ENCODE measurements at regions not wholly inside any gene's neighbourhood (a gene's known extent, or its start where the extent isn't known, plus 50 kb on each side); places are given as distances from the start of the nearest gene placed in this dataset.

DNA sequence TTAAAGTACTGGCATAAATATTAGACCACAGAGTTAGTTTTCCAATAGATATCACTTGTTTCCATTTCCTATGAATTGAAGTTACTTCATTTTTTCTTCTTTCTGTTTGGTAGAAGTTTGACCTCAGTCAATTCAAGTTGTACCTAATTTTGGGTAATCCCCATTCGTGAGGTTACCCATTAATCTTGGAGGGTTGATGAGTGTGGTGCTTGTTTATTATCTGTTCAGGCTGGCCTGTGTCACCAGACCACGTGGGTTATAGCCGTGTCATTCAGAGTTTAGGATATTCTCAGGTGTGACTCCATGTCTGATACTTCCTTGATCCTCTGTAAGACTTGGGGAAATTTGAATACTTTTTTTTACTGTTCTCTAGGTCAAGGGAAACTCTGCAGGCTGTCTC lies 133.9 kb upstream of the TPK1 start (continued):
- TF ChIP-seq, protein P1, sequence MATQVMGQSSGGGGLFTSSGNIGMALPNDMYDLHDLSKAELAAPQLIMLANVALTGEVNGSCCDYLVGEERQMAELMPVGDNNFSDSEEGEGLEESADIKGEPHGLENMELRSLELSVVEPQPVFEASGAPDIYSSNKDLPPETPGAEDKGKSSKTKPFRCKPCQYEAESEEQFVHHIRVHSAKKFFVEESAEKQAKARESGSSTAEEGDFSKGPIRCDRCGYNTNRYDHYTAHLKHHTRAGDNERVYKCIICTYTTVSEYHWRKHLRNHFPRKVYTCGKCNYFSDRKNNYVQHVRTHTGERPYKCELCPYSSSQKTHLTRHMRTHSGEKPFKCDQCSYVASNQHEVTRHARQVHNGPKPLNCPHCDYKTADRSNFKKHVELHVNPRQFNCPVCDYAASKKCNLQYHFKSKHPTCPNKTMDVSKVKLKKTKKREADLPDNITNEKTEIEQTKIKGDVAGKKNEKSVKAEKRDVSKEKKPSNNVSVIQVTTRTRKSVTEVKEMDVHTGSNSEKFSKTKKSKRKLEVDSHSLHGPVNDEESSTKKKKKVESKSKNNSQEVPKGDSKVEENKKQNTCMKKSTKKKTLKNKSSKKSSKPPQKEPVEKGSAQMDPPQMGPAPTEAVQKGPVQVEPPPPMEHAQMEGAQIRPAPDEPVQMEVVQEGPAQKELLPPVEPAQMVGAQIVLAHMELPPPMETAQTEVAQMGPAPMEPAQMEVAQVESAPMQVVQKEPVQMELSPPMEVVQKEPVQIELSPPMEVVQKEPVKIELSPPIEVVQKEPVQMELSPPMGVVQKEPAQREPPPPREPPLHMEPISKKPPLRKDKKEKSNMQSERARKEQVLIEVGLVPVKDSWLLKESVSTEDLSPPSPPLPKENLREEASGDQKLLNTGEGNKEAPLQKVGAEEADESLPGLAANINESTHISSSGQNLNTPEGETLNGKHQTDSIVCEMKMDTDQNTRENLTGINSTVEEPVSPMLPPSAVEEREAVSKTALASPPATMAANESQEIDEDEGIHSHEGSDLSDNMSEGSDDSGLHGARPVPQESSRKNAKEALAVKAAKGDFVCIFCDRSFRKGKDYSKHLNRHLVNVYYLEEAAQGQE (IDR thresholded peaks at IDR 0.05; ENCODE audit: unreplicated experiment) = no peak

DNA sequence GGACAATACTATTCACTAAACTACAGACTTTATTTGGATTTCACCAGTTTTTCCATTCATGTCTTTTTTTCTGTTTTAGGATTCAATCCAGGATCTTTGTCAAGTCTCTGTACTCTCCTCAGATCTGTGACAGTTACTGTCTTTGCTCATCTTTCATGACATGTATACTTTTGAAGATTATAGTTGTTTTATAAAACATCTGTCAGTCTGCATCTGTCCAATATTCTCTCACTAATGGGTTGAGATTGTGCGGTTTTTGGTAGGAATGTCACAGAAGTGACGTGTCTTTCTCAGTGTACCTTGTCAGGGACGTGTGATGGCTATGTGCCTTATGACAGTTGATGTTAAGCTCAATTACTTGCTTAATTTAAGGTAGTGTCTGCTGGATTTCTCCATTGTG lies 124.9 kb upstream of the TPK1 start:
- Mint-ChIP-seq H3K27me3 (ENCODE audit: insufficient read depth, low read depth, poor library complexity) (no peaks in the 10 kb centered on the region), H3K9me3 (no peaks in the 10 kb centered on the region; the same call in 2 of the 3 replicates)
- TF ChIP-seq STAT1 (IDR thresholded peaks at IDR 0.05; ENCODE audit: unreplicated experiment) = no peak
- TF ChIP-seq NANOG (IDR thresholded peaks at IDR 0.05; ENCODE audit: borderline replicate concordance) = no peak
- TF ChIP-seq, protein P2, sequence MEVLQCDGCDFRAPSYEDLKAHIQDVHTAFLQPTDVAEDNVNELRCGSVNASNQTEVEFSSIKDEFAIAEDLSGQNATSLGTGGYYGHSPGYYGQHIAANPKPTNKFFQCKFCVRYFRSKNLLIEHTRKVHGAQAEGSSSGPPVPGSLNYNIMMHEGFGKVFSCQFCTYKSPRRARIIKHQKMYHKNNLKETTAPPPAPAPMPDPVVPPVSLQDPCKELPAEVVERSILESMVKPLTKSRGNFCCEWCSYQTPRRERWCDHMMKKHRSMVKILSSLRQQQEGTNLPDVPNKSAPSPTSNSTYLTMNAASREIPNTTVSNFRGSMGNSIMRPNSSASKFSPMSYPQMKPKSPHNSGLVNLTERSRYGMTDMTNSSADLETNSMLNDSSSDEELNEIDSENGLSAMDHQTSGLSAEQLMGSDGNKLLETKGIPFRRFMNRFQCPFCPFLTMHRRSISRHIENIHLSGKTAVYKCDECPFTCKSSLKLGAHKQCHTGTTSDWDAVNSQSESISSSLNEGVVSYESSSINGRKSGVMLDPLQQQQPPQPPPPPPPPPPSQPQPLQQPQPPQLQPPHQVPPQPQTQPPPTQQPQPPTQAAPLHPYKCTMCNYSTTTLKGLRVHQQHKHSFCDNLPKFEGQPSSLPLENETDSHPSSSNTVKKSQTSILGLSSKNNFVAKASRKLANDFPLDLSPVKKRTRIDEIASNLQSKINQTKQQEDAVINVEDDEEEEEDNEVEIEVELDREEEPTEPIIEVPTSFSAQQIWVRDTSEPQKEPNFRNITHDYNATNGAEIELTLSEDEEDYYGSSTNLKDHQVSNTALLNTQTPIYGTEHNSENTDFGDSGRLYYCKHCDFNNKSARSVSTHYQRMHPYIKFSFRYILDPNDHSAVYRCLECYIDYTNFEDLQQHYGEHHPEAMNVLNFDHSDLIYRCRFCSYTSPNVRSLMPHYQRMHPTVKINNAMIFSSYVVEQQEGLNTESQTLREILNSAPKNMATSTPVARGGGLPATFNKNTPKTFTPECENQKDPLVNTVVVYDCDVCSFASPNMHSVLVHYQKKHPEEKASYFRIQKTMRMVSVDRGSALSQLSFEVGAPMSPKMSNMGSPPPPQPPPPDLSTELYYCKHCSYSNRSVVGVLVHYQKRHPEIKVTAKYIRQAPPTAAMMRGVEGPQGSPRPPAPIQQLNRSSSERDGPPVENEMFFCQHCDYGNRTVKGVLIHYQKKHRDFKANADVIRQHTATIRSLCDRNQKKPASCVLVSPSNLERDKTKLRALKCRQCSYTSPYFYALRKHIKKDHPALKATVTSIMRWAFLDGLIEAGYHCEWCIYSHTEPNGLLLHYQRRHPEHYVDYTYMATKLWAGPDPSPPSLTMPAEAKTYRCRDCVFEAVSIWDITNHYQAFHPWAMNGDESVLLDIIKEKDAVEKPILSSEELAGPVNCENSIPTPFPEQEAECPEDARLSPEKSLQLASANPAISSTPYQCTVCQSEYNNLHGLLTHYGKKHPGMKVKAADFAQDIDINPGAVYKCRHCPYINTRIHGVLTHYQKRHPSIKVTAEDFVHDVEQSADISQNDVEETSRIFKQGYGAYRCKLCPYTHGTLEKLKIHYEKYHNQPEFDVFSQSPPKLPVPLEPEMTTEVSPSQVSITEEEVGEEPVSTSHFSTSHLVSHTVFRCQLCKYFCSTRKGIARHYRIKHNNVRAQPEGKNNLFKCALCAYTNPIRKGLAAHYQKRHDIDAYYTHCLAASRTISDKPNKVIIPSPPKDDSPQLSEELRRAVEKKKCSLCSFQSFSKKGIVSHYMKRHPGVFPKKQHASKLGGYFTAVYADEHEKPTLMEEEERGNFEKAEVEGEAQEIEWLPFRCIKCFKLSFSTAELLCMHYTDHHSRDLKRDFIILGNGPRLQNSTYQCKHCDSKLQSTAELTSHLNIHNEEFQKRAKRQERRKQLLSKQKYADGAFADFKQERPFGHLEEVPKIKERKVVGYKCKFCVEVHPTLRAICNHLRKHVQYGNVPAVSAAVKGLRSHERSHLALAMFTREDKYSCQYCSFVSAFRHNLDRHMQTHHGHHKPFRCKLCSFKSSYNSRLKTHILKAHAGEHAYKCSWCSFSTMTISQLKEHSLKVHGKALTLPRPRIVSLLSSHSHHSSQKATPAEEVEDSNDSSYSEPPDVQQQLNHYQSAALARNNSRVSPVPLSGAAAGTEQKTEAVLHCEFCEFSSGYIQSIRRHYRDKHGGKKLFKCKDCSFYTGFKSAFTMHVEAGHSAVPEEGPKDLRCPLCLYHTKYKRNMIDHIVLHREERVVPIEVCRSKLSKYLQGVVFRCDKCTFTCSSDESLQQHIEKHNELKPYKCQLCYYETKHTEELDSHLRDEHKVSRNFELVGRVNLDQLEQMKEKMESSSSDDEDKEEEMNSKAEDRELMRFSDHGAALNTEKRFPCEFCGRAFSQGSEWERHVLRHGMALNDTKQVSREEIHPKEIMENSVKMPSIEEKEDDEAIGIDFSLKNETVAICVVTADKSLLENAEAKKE (CRISPR knock-in tag; IDR thresholded peaks at IDR 0.05) = no peak
- no peak for TF ChIP-seq EZH2phosphoT487 (IDR thresholded peaks at IDR 0.05; ENCODE audit: unreplicated experiment)
- no peak for TF ChIP-seq ZNF331 (CRISPR knock-in tag; IDR thresholded peaks at IDR 0.05; ENCODE audit: low read depth)
- no peak for TF ChIP-seq CREB1 (CRISPR knock-in tag; IDR thresholded peaks at IDR 0.05; ENCODE audit: low read depth)
- no peak for TF ChIP-seq EZH2 (IDR thresholded peaks at IDR 0.05; ENCODE audit: low read depth, unreplicated experiment)
- no peak for TF ChIP-seq POLR2AphosphoS5 (IDR thresholded peaks at IDR 0.05; ENCODE audit: low read depth)
- TF ChIP-seq, protein P3, sequence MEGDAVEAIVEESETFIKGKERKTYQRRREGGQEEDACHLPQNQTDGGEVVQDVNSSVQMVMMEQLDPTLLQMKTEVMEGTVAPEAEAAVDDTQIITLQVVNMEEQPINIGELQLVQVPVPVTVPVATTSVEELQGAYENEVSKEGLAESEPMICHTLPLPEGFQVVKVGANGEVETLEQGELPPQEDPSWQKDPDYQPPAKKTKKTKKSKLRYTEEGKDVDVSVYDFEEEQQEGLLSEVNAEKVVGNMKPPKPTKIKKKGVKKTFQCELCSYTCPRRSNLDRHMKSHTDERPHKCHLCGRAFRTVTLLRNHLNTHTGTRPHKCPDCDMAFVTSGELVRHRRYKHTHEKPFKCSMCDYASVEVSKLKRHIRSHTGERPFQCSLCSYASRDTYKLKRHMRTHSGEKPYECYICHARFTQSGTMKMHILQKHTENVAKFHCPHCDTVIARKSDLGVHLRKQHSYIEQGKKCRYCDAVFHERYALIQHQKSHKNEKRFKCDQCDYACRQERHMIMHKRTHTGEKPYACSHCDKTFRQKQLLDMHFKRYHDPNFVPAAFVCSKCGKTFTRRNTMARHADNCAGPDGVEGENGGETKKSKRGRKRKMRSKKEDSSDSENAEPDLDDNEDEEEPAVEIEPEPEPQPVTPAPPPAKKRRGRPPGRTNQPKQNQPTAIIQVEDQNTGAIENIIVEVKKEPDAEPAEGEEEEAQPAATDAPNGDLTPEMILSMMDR (conservative IDR thresholded peaks at IDR 0.05; ENCODE audit: low read depth in 2 of 2) = no peak
- TF ChIP-seq ZNF114 (CRISPR knock-in tag; IDR thresholded peaks at IDR 0.05) = no peak
- TF ChIP-seq, protein P4, sequence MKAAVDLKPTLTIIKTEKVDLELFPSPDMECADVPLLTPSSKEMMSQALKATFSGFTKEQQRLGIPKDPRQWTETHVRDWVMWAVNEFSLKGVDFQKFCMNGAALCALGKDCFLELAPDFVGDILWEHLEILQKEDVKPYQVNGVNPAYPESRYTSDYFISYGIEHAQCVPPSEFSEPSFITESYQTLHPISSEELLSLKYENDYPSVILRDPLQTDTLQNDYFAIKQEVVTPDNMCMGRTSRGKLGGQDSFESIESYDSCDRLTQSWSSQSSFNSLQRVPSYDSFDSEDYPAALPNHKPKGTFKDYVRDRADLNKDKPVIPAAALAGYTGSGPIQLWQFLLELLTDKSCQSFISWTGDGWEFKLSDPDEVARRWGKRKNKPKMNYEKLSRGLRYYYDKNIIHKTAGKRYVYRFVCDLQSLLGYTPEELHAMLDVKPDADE (IDR thresholded peaks at IDR 0.05) = no peak

More for the DNA sequence above, 124.9 kb upstream of the TPK1 start:
- Histone ChIP-seq H3F3A (replicated peaks; ENCODE audit: low read depth) (no peaks in the 10 kb centered on the region), H4K20me1 (replicated peaks; ENCODE audit: insufficient read depth) (no peaks in the 10 kb centered on the region), H3K9me2 (ENCODE audit: insufficient read depth) (no peaks in the 10 kb centered on the region; the same call in 1 of the 2 replicates), H2AFZ (no peak overlapping the region), H3K27me3 (ENCODE audit: insufficient read depth) (no peaks in the 10 kb centered on the region), H3K79me2 (replicated peaks; ENCODE audit: insufficient read depth) (no peaks in the 10 kb centered on the region), H3K4me2 (no peak overlapping the region), H3K36me3 (ENCODE audit: insufficient read depth) (no peaks in the 10 kb centered on the region), H3K27ac (ENCODE audit: low read depth) (no peak overlapping the region), H3K4me3 (no peak overlapping the region), H3K4me1 (ENCODE audit: insufficient read depth) (peaks cover 13% of the 10 kb centered on the region)
- H3K4me3 Mint-ChIP-seq = no peak overlapping the region
- H3K4me1 Mint-ChIP-seq = peaks cover 18% of the 10 kb centered on the region
- H3K36me3 Mint-ChIP-seq (ENCODE audit: low read depth) = peaks cover 4% of the 10 kb centered on the region; the same call in 2 of the 3 replicates
- DNase-seq (ENCODE audit: low spot score) (no peak), ATAC-seq (no peak)
- H3K27ac Mint-ChIP-seq = no peak overlapping the region

Measured in GM23338 (cell line).